OCI-LY1 (cell line): ENCODE measurements at regions not wholly inside any gene's neighbourhood (a gene's known extent, or its start where the extent isn't known, plus 50 kb on each side); places are given as distances from the start of the nearest gene placed in this dataset.

Experiments used
- CTCF ChIP-seq: fragments of 200-600 bp; sonication (generic), shearing (Covaris generic); IDR thresholded peaks from 2 replicates; pipeline ENCODE4 v1.5.1; 2017; ENCODE audit warnings: mild to moderate bottlenecking, antibody characterized with exemption, low read length, moderate library complexity, mixed read lengths
- EZH2 ChIP-seq: fragments of 200-600 bp; sonication (generic), shearing (Covaris generic); IDR thresholded peaks from 2 replicates; pipeline ENCODE4 v1.8.0; 2017; ENCODE audit warnings: borderline replicate concordance, mixed run types, mild to moderate bottlenecking, antibody characterized with exemption, low read length, moderate library complexity, mixed read lengths

GRCh38 chr2:194591192-194591591 lies 1065.8 kb upstream of the SLC39A10 start:
- TF ChIP-seq CTCF (no peak), EZH2 (no peak)
